ENCODE measurements at regions not wholly inside any gene's neighbourhood (a gene's known extent, or its start where the extent isn't known, plus 50 kb on each side); places are given as distances from the start of the nearest gene placed in this dataset.

GRCh38 chr5:71810471-71811195, 91.6 kb downstream of the CARTPT start (continued):
- no peak for TF ChIP-seq ATOH8 (CRISPR knock-in tag; IDR thresholded peaks at IDR 0.05; ENCODE audit: low read depth)

- Histone ChIP-seq H3K27ac (no peak overlapping the region), H3K4me3 (no peak overlapping the region), H3K4me1 (no peaks in the 10 kb centered on the region), H3K9me3 (no peaks in the 10 kb centered on the region), H3K4me2 (no peak overlapping the region)
- 80% methylated on average over 2 of the region's 2 CpGs for WGBS (ENCODE audit: missing lambda C conversion rate)
- FAIRE-seq (no peak), ATAC-seq (no peak), DNase-seq (ENCODE audit: low read depth in 1 of 2, low spot score in 1 of 2) (no peak)
- ChIA-PET POLR2A (no interaction called here), CTCF (interaction anchor here (1.1 kb wide), 1 partner anchor 28 kb away, joined by 4 read pairs; no protein-coding TSS in a partner anchor)
- TF ChIP-seq HOXB13 (CRISPR knock-in tag; IDR thresholded peaks at IDR 0.05; ENCODE audit: low read depth) (no peak), EHF (CRISPR knock-in tag; IDR thresholded peaks at IDR 0.05) (no peak), ESRRA (IDR thresholded peaks at IDR 0.05; ENCODE audit: borderline replicate concordance, low read length) (no peak), NR3C1 (IDR thresholded peaks at IDR 0.05) (no peak), USF2 (IDR thresholded peaks at IDR 0.05) (no peak), BHLHE40 (IDR thresholded peaks at IDR 0.05; ENCODE audit: low read depth, low read length) (no peak)
Observed at GRCh38 chr5:71811779-71812178, 92.7 kb downstream of the CARTPT start.

- ATAC-seq (no peak), DNase-seq (ENCODE audit: low read depth in 1 of 2, low spot score in 1 of 2) (no peak), FAIRE-seq (no peak)
- Histone ChIP-seq H3K27ac (no peak overlapping the region), H3K9me3 (peaks cover 5% of the 10 kb centered on the region; the same call in 1 of the 3 replicates), H3K4me3 (no peak overlapping the region), H3K4me2 (no peak overlapping the region), H3K4me1 (no peaks in the 10 kb centered on the region)
- CTCF ChIA-PET, result interaction anchor here (0.6 to 1.1 kb wide), 2 partner anchors 67 to 463 kb away, joined by 3 to 4 read pairs; no protein-coding TSS in a partner anchor
- WGBS (ENCODE audit: missing lambda C conversion rate), result 68% methylated on average over 4 of the region's 4 CpGs
- POLR2A ChIA-PET, result no interaction called here
- TF ChIP-seq EHMT2 (IDR thresholded peaks at IDR 0.05; ENCODE audit: low read depth), result no peak
- no peak for TF ChIP-seq EHF (CRISPR knock-in tag; IDR thresholded peaks at IDR 0.05)
- no peak for TF ChIP-seq GATA3 (IDR thresholded peaks at IDR 0.05; ENCODE audit: borderline replicate concordance)
- no peak for TF ChIP-seq JUN (IDR thresholded peaks at IDR 0.05)
- no peak for TF ChIP-seq NFE2L2 (conservative IDR thresholded peaks at IDR 0.05; ENCODE audit: low read length)
- TF ChIP-seq HMGXB4 (CRISPR knock-in tag; IDR thresholded peaks at IDR 0.05; ENCODE audit: borderline replicate concordance), result no peak
- TF ChIP-seq ESRRA (IDR thresholded peaks at IDR 0.05; ENCODE audit: borderline replicate concordance, low read length), result no peak
- no peak for TF ChIP-seq ATOH8 (CRISPR knock-in tag; IDR thresholded peaks at IDR 0.05; ENCODE audit: low read depth)
- TF ChIP-seq ZSCAN20 (CRISPR knock-in tag; IDR thresholded peaks at IDR 0.05), result no peak
- no peak for TF ChIP-seq CBX2 (IDR thresholded peaks at IDR 0.05; ENCODE audit: borderline replicate concordance, low read depth)
- TF ChIP-seq CHD4 (IDR thresholded peaks at IDR 0.05; ENCODE audit: borderline replicate concordance), result no peak
- TF ChIP-seq FOSB (CRISPR knock-in tag; IDR thresholded peaks at IDR 0.05), result no peak
- no peak for TF ChIP-seq ELK1 (IDR thresholded peaks at IDR 0.05; ENCODE audit: low read depth, low read length)
Observed at GRCh38 chr5:71816307-71816706, 97.2 kb downstream of the CARTPT start.

Data from A549 (cell line).